Activated CD8-positive, alpha-beta T cell treated with anti-CD3 and anti-CD28 coated beads for 36 hours (primary cell): ENCODE measurements at regions not wholly inside any gene's neighbourhood (a gene's known extent, or its start where the extent isn't known, plus 50 kb on each side); places are given as distances from the start of the nearest gene placed in this dataset.

Source experiments
- ATAC-seq: fragments of 200-7000 bp; cut with Tn5 transposase; one replicate; pipeline ENCODE4 v1.10.0; 2021; ENCODE audit warnings: mild to moderate bottlenecking, moderate library complexity
- CTCF ChIA-PET: fragments of 350-600 bp; sonication (Branson Sonifier 250); formaldehyde crosslinking; loops from one replicate; lab custom pipeline; 2021; ENCODE audit warnings: antibody characterized with exemption; lab: Charles Lee
- POLR2A ChIA-PET: fragments of 350-600 bp; sonication (Branson Sonifier 250); formaldehyde crosslinking; loops from one replicate; lab custom pipeline; 2021; ENCODE audit warnings: antibody characterized with exemption; lab: Charles Lee
- DNase-seq: peaks from one replicate; pipeline ENCODE4 v3.0.0-alpha.2; 2020
- H3K27ac Mint-ChIP-seq: one replicate; pipeline ENCODE4 v1.8.0; 2021; ENCODE audit warnings: mild to moderate bottlenecking, mixed read lengths
- H3K27me3 Mint-ChIP-seq: one replicate; pipeline ENCODE4 v1.8.0; 2021; ENCODE audit warnings: mixed read lengths
- H3K36me3 Mint-ChIP-seq: one replicate; pipeline ENCODE4 v1.8.0; 2021; ENCODE audit warnings: low read depth, mixed read lengths
- H3K4me1 Mint-ChIP-seq: one replicate; pipeline ENCODE4 v1.8.0; 2021; ENCODE audit warnings: low read depth, mixed read lengths
- H3K4me3 Mint-ChIP-seq: one replicate; pipeline ENCODE4 v1.8.0; 2021; ENCODE audit warnings: mild to moderate bottlenecking, moderate library complexity, mixed read lengths
- H3K9me3 Mint-ChIP-seq: one replicate; pipeline ENCODE4 v1.8.0; 2021; ENCODE audit warnings: mixed read lengths
- intact Hi-C: fragments of 100-400 bp; cut with micrococcal nuclease; formaldehyde crosslinking; loops from one replicate; pipeline ENCODE4 v1.10.0; 2022
- TF ChIP-seq, protein P1 (sequence below): fragments of 200-600 bp; IDR thresholded peaks from one replicate; pipeline ENCODE4 v1.8.0; 2022; ENCODE audit warnings: antibody characterized with exemption, mild to moderate bottlenecking

DNA sequence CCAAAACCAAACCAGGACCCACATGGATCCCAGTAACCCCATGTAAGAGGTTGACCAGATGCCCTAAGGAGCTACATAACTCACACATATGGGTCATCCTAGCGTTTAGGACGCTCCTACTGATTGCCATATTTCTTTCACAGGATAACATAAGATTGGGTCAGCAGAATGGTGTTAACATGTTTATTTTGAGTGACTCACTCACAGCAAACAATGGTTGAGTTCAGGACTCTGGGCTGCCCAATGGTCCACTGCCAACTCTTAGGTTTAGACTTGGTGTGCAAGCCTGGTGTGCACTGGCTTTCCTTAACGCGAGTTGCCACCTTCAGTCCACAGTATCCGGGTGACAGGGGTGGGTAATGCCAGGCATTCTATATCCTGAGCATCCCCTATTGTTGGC, 211.5 kb downstream of the GPAM start:
- ChIA-PET POLR2A (no interaction called here), CTCF (interaction anchor here (1.7 kb wide), 1 partner anchor 165 kb away, joined by 5 read pairs; no protein-coding TSS in a partner anchor)
- Mint-ChIP-seq H3K9me3 (peaks cover 1% of the 10 kb centered on the region), H3K36me3 (no peaks in the 10 kb centered on the region), H3K4me3 (no peak overlapping the region), H3K27ac (no peak overlapping the region), H3K4me1 (no peaks in the 10 kb centered on the region), H3K27me3 (peaks cover 3% of the 10 kb centered on the region)
- intact Hi-C loops: no loop called here
- TF ChIP-seq, protein P1, sequence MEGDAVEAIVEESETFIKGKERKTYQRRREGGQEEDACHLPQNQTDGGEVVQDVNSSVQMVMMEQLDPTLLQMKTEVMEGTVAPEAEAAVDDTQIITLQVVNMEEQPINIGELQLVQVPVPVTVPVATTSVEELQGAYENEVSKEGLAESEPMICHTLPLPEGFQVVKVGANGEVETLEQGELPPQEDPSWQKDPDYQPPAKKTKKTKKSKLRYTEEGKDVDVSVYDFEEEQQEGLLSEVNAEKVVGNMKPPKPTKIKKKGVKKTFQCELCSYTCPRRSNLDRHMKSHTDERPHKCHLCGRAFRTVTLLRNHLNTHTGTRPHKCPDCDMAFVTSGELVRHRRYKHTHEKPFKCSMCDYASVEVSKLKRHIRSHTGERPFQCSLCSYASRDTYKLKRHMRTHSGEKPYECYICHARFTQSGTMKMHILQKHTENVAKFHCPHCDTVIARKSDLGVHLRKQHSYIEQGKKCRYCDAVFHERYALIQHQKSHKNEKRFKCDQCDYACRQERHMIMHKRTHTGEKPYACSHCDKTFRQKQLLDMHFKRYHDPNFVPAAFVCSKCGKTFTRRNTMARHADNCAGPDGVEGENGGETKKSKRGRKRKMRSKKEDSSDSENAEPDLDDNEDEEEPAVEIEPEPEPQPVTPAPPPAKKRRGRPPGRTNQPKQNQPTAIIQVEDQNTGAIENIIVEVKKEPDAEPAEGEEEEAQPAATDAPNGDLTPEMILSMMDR: no peak
- no peak for DNase-seq
- ATAC-seq: no peak

DNA sequence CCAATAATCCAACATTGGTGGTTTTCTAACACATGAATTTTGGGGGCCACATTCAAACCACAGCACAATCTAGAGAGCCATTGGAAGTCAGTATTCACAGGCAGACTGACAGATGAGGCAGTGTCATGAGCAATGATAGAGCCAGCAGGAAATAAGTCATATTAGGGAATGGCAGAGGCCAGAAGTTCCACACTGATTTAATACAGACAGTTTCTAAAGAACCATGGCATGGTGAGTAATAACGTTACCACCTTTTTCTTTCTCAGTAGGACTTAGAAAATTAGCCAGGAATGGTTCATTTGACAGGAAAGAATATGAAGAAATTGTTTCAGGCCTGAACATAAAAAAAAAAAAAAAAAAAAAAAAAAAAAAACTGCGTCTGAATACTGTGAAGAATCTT, 210.3 kb downstream of the GPAM start:
- DNase-seq: no peak
- TF ChIP-seq, protein P1: no peak
- ATAC-seq: no peak
- POLR2A ChIA-PET: no interaction called here
- Mint-ChIP-seq H3K4me3 (no peak overlapping the region), H3K9me3 (no peaks in the 10 kb centered on the region), H3K4me1 (no peaks in the 10 kb centered on the region), H3K36me3 (no peaks in the 10 kb centered on the region), H3K27me3 (peaks cover 3% of the 10 kb centered on the region), H3K27ac (no peak overlapping the region)
- intact Hi-C loops: no loop called here
- CTCF ChIA-PET: no interaction called here

DNA sequence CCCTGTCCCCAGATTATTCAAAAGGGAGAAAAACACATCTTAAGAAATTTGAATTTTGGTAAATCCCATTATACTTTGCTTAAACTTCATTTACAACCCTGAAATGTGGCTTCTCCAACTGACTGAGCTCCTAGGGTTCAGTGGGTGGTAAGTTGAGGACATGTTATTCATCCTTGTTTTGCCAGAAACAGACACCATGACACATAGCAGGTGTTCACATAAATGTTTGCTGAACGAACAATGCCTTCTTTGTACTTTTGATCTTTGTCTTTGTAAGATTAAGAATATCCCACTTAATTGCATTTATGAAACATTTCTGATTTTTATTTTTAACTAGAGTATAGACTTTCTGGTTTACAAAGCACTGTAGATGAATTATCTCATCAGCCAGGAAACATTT, 209.7 kb downstream of the GPAM start:
- Mint-ChIP-seq H3K4me3 (no peak overlapping the region), H3K4me1 (no peaks in the 10 kb centered on the region), H3K27me3 (peaks cover 3% of the 10 kb centered on the region), H3K9me3 (no peaks in the 10 kb centered on the region), H3K36me3 (no peaks in the 10 kb centered on the region), H3K27ac (no peak overlapping the region)
- TF ChIP-seq, protein P1: no peak
- POLR2A ChIA-PET: no interaction called here
- CTCF ChIA-PET: no interaction called here
- DNase-seq (no peak), ATAC-seq (no peak)
- intact Hi-C loops: no loop called here

DNA sequence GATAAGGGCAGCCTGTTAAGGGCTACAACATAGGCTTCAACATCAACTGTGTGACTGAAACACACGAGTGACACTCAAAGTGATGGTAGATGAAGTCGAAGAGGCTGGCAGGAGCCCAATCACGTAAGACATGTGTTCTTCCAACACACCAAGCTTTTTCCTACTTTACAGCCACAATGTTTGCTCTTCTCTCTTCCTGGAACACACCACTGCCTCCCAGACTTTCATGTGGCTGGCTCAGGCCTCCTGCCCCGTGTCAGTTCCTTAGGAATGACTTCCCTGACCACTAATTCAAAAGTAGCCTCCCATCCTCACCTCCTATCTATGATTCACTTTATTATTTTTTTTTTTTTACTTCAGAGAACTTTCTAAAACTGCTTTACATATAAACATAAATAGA, 209.2 kb downstream of the GPAM start:
- Mint-ChIP-seq H3K27ac (no peak overlapping the region), H3K4me1 (no peaks in the 10 kb centered on the region), H3K4me3 (no peak overlapping the region), H3K36me3 (no peaks in the 10 kb centered on the region), H3K27me3 (peaks cover 3% of the 10 kb centered on the region), H3K9me3 (no peaks in the 10 kb centered on the region)
- TF ChIP-seq, protein P1: no peak
- ATAC-seq: no peak
- no peak for DNase-seq
- CTCF ChIA-PET: no interaction called here
- POLR2A ChIA-PET: no interaction called here
- intact Hi-C loops: no loop called here

DNA sequence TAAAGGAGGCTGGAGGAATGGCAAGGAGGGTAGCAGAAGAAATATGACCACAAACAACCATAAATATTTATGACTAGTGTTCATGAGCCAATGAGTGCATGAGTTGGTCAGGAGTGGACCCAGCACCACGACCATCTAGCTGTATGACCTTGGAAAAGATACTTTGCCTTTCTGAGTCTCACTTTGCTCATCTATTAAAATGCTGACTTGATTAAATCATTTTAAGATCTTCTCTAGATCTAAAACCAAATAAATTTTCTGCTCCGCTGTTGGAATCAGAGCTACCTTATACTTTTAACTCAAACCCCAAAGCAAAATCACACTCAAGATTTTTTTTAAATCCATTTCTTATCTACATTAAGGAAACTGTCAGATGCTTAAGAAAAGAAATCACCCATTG, 207.0 kb downstream of the GPAM start:
- POLR2A ChIA-PET: no interaction called here
- H3K27ac Mint-ChIP-seq: no peak overlapping the region
- peaks cover 2% of the 10 kb centered on the region for H3K27me3 Mint-ChIP-seq
- no peak for DNase-seq
- no peak overlapping the region for H3K4me3 Mint-ChIP-seq
- H3K36me3 Mint-ChIP-seq: no peaks in the 10 kb centered on the region
- TF ChIP-seq, protein P1: no peak
- ATAC-seq: no peak
- CTCF ChIA-PET: no interaction called here
- intact Hi-C loops: no loop called here
- H3K4me1 Mint-ChIP-seq: no peaks in the 10 kb centered on the region
- H3K9me3 Mint-ChIP-seq: no peaks in the 10 kb centered on the region
